ENCODE measurements at regions not wholly inside any gene's neighbourhood (a gene's known extent, or its start where the extent isn't known, plus 50 kb on each side); places are given as distances from the start of the nearest gene placed in this dataset.
"Not testable (repeated sequence)": the region's sequence is repeated elsewhere in the genome, so short reads cannot be mapped to it uniquely, and the experiment has no call there.

DNA sequence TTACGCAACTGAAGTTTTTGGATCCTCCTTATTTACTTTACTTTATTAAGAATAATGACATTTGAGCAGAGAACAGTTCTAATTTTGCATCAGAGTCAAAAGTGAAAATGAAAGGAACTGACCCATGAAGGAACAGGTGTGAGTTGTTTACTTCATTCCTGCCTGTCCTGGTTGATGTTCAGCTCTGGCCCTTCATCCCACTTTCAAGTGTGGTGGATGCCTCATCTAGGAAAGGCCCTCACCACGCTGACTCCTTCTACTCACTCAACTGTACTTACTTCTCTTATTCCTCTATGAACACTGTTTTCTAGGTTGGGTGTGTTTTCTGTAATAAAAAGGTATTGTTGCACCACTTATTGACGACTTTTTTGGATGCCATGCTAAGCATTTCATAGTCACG, 61.8 kb upstream of the PLEKHG4B start:
- Mint-ChIP-seq H3K36me3 (no peaks in the 10 kb centered on the region), H3K9me3 (peaks cover 4% of the 10 kb centered on the region), H3K4me1 (ENCODE audit: unreplicated experiment) (no peaks in the 10 kb centered on the region), H3K27ac (no peak overlapping the region), H3K4me3 (no peak overlapping the region), H3K27me3 (peaks cover 78% of the 10 kb centered on the region)
- DNase-seq (ENCODE audit: extremely low spot score, unreplicated experiment), result no peak
- TF ChIP-seq, protein P1, sequence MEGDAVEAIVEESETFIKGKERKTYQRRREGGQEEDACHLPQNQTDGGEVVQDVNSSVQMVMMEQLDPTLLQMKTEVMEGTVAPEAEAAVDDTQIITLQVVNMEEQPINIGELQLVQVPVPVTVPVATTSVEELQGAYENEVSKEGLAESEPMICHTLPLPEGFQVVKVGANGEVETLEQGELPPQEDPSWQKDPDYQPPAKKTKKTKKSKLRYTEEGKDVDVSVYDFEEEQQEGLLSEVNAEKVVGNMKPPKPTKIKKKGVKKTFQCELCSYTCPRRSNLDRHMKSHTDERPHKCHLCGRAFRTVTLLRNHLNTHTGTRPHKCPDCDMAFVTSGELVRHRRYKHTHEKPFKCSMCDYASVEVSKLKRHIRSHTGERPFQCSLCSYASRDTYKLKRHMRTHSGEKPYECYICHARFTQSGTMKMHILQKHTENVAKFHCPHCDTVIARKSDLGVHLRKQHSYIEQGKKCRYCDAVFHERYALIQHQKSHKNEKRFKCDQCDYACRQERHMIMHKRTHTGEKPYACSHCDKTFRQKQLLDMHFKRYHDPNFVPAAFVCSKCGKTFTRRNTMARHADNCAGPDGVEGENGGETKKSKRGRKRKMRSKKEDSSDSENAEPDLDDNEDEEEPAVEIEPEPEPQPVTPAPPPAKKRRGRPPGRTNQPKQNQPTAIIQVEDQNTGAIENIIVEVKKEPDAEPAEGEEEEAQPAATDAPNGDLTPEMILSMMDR (conservative IDR thresholded peaks at IDR 0.05), result no peak

DNA sequence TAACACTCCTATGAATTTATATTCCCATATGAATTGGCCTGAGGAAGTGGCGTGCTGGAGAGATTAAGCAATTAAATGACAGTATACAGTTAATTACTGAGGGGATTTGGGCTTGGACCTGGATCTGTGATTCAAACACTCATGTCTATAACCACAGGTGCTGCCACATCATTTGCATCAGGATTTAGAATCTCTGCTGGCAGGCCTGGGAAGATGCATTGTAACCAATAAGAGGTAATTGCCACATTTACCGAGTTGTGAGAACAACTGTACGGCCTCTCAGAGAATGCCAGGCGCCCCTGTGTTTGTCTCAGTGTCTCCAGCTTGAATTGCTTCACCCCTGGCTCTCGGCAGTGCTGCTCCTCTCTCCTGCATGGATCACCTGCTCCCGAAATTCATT, 61.4 kb upstream of the PLEKHG4B start:
- H3K27ac Mint-ChIP-seq; DNase-seq (ENCODE audit: extremely low spot score, unreplicated experiment); H3K4me3 Mint-ChIP-seq; H3K9me3 Mint-ChIP-seq; H3K4me1 Mint-ChIP-seq (ENCODE audit: unreplicated experiment); H3K36me3 Mint-ChIP-seq: not testable (repeated sequence)
- H3K27me3 Mint-ChIP-seq, result peaks cover 80% of the 10 kb centered on the region

DNA sequence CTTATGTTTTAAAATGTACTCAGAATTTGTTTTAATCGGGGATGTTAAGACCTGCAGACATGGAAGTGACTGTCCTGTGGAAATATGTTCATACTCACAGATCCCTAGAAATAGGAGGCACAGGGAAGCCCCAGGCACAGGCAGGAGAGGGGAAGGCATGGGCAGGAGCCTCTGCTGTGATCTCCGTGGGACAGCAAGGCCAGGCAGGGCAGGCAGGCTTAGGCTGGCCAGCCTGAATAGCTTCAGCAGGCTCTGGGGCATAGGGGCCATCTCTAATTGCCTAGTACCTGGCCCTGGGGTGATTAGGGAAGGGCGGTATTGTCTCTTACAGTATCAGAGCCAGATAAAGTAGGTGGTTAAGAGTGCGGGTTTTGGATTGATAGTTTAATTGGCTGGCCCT, 59.8 kb upstream of the PLEKHG4B start:
- Mint-ChIP-seq H3K36me3 (no peaks in the 10 kb centered on the region), H3K4me1 (ENCODE audit: unreplicated experiment) (no peaks in the 10 kb centered on the region), H3K9me3 (peaks cover 4% of the 10 kb centered on the region), H3K27me3 (peaks cover 73% of the 10 kb centered on the region), H3K27ac (no peak overlapping the region), H3K4me3 (no peak overlapping the region)
- no peak for DNase-seq (ENCODE audit: extremely low spot score, unreplicated experiment)
- TF ChIP-seq, protein P1 (conservative IDR thresholded peaks at IDR 0.05), result no peak

DNA sequence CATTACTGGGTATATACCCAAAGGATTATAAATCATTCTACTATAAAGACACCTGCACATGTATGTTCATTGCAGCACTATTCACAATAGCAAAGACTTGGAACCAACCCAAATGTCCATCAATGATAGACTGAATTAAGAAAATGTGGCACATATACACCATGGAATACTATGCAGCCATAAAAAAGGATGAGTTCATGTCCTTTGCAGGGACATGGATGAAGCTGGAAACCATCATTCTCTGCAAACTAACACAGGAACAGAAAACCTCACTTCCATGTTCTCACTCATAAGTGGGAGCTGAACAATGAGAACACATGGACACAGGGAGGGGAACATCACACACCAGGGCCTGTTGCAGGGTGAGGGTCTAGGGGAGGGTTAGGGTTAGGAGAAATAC, 56.4 kb upstream of the PLEKHG4B start:
- not testable (repeated sequence) for H3K27ac Mint-ChIP-seq; H3K4me1 Mint-ChIP-seq (ENCODE audit: unreplicated experiment); H3K9me3 Mint-ChIP-seq

DNA sequence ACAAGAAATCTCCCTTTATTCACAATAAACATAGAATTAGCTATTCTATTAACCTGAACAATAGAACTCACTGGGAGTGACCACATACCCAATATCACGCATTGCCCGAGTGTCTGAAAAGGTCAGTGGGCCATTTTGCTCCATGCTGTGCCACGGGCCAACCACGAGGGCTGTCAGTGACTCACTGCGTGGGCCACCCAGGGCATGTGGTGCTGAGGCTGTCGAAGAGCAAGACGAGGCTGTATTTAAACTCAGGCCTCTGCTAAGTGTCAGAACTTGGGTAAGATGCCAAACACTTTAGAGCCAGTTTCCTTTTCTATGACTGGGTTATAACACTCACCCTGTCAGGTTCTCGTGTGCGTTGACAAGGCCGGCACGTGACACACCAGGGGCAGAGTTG, 54.8 kb upstream of the PLEKHG4B start:
- not testable (repeated sequence) for H3K4me1 Mint-ChIP-seq (ENCODE audit: unreplicated experiment); H3K9me3 Mint-ChIP-seq; H3K36me3 Mint-ChIP-seq; DNase-seq (ENCODE audit: extremely low spot score, unreplicated experiment); H3K4me3 Mint-ChIP-seq; H3K27ac Mint-ChIP-seq
- peaks cover 77% of the 10 kb centered on the region for H3K27me3 Mint-ChIP-seq

More for the DNA sequence above, 56.4 kb upstream of the PLEKHG4B start:
- peaks cover 78% of the 10 kb centered on the region for H3K27me3 Mint-ChIP-seq
- H3K4me3 Mint-ChIP-seq; H3K36me3 Mint-ChIP-seq; DNase-seq (ENCODE audit: extremely low spot score, unreplicated experiment): not testable (repeated sequence)

DNA sequence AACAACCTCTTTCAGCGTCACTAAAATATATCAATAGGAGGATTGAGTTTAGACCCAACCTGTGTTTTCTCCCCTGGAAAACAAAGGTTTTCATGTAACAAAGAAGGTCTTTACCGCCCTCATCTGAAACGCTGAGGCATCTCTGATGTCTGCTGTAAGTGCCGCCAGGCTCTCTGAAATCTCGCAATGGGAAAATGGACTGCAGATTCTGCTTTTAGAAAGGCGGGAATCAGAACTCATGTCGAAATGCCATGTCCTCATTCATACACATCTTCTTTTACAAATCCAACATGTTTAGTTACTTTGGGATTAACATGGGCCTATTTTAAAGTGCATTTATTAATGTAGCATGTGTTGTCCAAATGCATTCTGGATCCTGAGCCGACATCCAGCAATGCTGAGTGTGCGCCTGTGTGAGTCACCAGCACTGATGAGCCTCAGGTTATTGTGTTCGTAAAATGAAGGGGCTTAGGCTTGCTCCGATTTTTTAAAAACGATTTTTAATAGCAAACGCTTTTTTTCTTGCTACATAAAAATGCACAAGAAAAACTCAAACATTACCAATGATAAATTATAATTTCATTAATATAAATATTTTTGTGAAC, 51.9 kb upstream of the PLEKHG4B start:
- Mint-ChIP-seq H3K4me1 (ENCODE audit: unreplicated experiment) (no peaks in the 10 kb centered on the region), H3K36me3 (no peaks in the 10 kb centered on the region), H3K27me3 (peaks cover 70% of the 10 kb centered on the region), H3K27ac (no peak overlapping the region), H3K9me3 (no peaks in the 10 kb centered on the region), H3K4me3 (no peak overlapping the region)
- no peak for DNase-seq (ENCODE audit: extremely low spot score, unreplicated experiment)
- TF ChIP-seq, protein P1 (conservative IDR thresholded peaks at IDR 0.05), result no peak
